Colonic mucosa (tissue), 4 donors: ENCODE measurements at regions not wholly inside any gene's neighbourhood (a gene's known extent, or its start where the extent isn't known, plus 50 kb on each side); places are given as distances from the start of the nearest gene placed in this dataset.

Experiments used
- DNase-seq: peaks from one replicate; pipeline ENCODE4 v3.0.0-alpha.2; 2020
- H3K27ac ChIP-seq: fragments of 200-600 bp; one replicate; pipeline ENCODE4 v1.8.0; 2021
- H3K27me3 ChIP-seq: fragments of 200-600 bp; one replicate; pipeline ENCODE4 v1.8.0; 2021
- H3K36me3 ChIP-seq: fragments of 200-600 bp; one replicate; pipeline ENCODE4 v1.8.0; 2021
- H3K4me1 ChIP-seq: fragments of 200-600 bp; one replicate; pipeline ENCODE4 v1.8.0; 2021; ENCODE audit warnings: mild to moderate bottlenecking
- H3K4me3 ChIP-seq: fragments of 200-600 bp; one replicate; pipeline ENCODE4 v1.8.0; 2021
- H3K9ac ChIP-seq, 2 donors: one replicate each; pipeline ENCODE4 v1.7.0; 2013; ENCODE audit warnings: control low read depth in 2 of 2, low read depth in 2 of 2, low read length in 2 of 2
- H3K9me3 ChIP-seq: fragments of 200-600 bp; one replicate; pipeline ENCODE4 v1.8.0; 2021
- intact Hi-C: fragments of 100-400 bp; cut with DNase I; formaldehyde crosslinking; loops from one replicate; pipeline ENCODE4 v1.14.1; 2022
- TF ChIP-seq, protein P1 (sequence below): fragments of 200-600 bp; IDR thresholded peaks from one replicate; pipeline ENCODE4 v1.8.0; 2022; ENCODE audit warnings: antibody characterized with exemption, mild to moderate bottlenecking
- donor health status: healthy.
- donor health status: DM: no; HTN: no; CAD: no.
- donor health status: DM: no; HTN: no; CAD: no.

DNA sequence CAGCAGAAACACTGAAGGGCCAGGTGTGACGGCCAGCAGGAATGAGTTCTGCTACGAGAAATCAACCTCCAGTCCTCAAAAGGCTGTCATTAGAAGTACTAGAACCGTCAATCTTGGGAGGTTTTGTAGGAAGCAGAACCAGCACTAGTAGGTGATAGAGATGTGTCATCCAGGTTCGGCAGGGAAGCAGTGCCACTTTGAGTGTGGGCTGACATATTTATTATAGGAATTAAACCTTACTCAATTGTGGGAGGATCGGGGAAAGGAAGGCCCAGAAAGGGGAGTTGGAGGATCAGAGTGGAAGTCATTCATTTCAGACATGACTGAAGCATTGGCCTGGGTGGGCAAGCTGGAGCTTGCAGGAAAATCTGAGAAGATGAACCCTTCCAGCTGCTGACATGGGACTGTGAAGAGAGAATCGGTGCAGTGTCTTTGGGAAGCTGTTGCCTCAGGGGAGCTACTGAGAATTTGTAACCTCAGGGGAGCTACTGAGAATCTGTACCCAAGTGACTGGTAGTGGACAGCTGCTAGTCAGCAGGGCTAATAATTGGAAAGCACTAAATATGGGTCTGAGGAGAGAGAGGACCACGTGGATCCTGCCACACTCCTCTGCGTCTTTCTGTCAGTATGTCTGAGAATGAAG, 177.4 kb downstream of the SPRY1 start:
- H3K36me3 ChIP-seq: no peaks in the 10 kb centered on the region
- TF ChIP-seq, protein P1, sequence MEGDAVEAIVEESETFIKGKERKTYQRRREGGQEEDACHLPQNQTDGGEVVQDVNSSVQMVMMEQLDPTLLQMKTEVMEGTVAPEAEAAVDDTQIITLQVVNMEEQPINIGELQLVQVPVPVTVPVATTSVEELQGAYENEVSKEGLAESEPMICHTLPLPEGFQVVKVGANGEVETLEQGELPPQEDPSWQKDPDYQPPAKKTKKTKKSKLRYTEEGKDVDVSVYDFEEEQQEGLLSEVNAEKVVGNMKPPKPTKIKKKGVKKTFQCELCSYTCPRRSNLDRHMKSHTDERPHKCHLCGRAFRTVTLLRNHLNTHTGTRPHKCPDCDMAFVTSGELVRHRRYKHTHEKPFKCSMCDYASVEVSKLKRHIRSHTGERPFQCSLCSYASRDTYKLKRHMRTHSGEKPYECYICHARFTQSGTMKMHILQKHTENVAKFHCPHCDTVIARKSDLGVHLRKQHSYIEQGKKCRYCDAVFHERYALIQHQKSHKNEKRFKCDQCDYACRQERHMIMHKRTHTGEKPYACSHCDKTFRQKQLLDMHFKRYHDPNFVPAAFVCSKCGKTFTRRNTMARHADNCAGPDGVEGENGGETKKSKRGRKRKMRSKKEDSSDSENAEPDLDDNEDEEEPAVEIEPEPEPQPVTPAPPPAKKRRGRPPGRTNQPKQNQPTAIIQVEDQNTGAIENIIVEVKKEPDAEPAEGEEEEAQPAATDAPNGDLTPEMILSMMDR: no peak
- no peak overlapping the region for H3K9ac ChIP-seq
- no peak for DNase-seq
- H3K27ac ChIP-seq: no peak overlapping the region
- no peaks in the 10 kb centered on the region for H3K4me1 ChIP-seq
- no peaks in the 10 kb centered on the region for H3K9me3 ChIP-seq
- H3K4me3 ChIP-seq: no peak overlapping the region
- intact Hi-C loops: no loop called here
- no peaks in the 10 kb centered on the region for H3K27me3 ChIP-seq

DNA sequence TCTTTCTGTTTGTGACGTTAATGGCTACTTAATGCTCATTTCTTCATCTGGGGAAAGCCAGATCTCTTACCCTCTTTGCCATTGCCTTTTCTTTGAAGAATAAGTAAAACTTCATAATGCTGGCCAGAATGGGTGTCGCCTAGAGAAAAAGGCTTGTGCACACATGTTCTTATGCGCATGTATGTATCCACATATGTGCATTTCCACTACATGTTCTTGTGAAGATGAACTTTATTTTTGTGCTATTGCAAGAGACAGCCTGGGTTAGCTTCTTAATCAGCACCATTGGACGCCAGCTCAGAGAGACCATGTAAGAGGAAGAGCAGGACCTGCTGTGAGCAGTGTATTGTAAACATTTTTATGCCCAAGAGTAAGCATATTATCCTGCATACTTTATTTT, 178.7 kb downstream of the SPRY1 start:
- H3K4me1 ChIP-seq: no peaks in the 10 kb centered on the region
- no peak for DNase-seq
- no peak overlapping the region for H3K4me3 ChIP-seq
- no peak overlapping the region for H3K9ac ChIP-seq
- TF ChIP-seq, protein P1: no peak
- H3K9me3 ChIP-seq: no peaks in the 10 kb centered on the region
- no peaks in the 10 kb centered on the region for H3K36me3 ChIP-seq
- intact Hi-C loops: no loop called here
- H3K27me3 ChIP-seq: no peaks in the 10 kb centered on the region
- no peak overlapping the region for H3K27ac ChIP-seq

DNA sequence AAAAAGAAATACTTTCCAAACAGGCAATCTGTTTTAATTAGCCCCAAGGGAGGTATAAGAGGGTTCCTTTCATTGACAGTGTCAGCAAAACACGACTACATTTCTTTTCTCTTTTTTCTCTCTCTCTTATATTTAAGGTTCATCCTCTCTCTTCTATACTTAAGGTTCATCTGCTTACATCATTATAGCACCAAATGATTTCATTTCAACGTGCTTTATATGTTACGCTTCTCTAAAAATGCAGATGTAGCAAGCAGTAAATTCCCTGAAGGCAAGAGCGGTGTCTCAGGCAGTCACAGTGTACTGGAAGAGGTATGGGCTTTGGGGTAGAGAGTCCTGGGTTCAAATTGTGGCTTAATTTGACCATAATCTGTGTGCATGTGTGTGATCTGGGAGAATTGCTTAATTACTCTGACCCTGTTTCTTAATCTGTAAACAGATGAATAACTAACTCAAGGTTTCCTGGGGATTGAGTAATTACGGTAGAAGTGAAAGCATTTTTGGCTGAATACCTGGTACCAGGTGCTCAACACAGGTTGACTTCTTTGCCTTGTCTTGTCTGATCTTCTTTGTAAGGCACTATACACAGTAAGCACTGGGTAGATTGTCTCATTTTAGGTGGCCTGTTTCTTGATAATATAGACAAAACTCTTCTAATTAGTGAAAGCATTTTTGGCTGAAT, 180.8 kb downstream of the SPRY1 start:
- Histone ChIP-seq H3K27me3 (no peaks in the 10 kb centered on the region), H3K36me3 (no peaks in the 10 kb centered on the region), H3K9ac (no peak overlapping the region), H3K27ac (no peak overlapping the region), H3K9me3 (no peaks in the 10 kb centered on the region), H3K4me3 (no peak overlapping the region), H3K4me1 (no peaks in the 10 kb centered on the region)
- no peak for DNase-seq
- TF ChIP-seq, protein P1: no peak
- intact Hi-C loops: no loop called here

DNA sequence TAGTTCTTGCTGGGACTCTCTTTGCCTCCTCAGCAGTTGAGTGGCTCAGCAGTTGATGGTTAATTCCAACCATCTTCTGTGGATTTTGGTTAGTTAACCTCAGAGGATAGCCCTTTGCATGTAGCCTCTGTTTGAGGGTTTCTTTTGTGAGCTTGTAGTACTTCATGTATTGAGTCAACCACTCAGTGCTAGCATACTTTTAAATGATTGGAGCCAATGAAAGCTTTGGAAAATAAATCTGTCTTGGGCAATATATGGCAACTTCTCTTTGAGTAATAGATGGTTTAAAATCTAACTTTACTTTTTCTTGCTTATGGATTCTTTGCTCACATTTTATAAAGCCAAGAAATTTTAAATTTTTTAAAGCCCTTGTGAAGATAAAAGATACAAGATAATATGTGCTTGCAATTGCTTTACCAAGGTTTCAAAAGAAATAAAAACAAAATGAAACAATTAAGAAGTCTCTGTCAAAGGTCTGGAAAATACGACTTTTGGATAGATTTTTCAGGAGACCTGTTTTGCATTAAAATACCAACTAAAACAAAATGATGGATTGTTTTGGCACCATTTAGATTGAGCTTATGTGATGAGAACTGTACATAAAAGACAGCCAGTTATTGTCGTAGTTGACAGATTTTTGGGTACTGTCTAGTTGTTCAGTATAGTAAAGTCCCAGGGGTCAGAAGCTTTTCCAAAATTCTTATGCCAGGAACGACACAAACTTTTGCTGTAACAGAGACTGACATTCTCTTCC, 181.9 kb downstream of the SPRY1 start:
- no peak overlapping the region for H3K4me3 ChIP-seq
- intact Hi-C loops: no loop called here
- no peaks in the 10 kb centered on the region for H3K4me1 ChIP-seq
- H3K9me3 ChIP-seq: no peaks in the 10 kb centered on the region
- no peaks in the 10 kb centered on the region for H3K36me3 ChIP-seq
- H3K27me3 ChIP-seq: no peaks in the 10 kb centered on the region
- no peak for DNase-seq
- TF ChIP-seq, protein P1: no peak
- no peak overlapping the region for H3K9ac ChIP-seq
- no peak overlapping the region for H3K27ac ChIP-seq

DNA sequence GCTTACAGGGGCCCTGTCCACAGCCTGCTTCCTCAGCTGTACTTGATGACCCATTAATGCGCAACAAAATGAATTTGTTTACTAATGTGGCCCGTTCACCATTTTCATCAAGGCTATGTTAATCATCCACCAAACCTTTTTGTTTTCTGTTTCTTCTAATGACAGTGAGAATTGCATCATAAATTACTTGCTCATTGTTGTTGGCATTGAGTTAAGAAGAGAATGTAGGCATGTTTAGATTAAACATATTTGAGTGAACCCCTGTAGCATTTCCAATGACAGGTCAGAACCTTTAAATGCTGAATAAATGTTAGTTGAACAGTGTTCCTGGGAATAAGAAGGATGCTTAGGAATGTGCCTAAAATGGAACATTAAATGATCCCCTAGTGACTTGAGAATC, 183.4 kb downstream of the SPRY1 start:
- no peaks in the 10 kb centered on the region for H3K36me3 ChIP-seq
- H3K4me3 ChIP-seq: no peak overlapping the region
- no peak for DNase-seq
- H3K9me3 ChIP-seq: no peaks in the 10 kb centered on the region
- H3K9ac ChIP-seq: no peak overlapping the region
- TF ChIP-seq, protein P1: no peak
- no peak overlapping the region for H3K27ac ChIP-seq
- H3K27me3 ChIP-seq: no peaks in the 10 kb centered on the region
- no peaks in the 10 kb centered on the region for H3K4me1 ChIP-seq
- intact Hi-C loops: no loop called here
